GM12878 (cell line): ENCODE measurements at regions not wholly inside any gene's neighbourhood (a gene's known extent, or its start where the extent isn't known, plus 50 kb on each side); places are given as distances from the start of the nearest gene placed in this dataset.

Experiments
- ATAC-seq: fragments of 200-7000 bp; cut with Tn5 transposase; 3 replicates; pipeline ENCODE4 v1.9.1; 2020; ENCODE audit warnings: mild to moderate bottlenecking, moderate library complexity
- BruUV-seq: library from RNA; stranded (reverse); fragments of 400-500 nt; replicated peaks from 2 replicates; lab custom pipeline; 2021; lab: Mats Ljungman, UMichigan
- CTCF ChIA-PET: fragments of 300-600 bp; sonication (Branson Sonifier 250); formaldehyde crosslinking; extraction: SDS; loops from one replicate; lab custom pipeline; 2021; ENCODE audit warnings: inconsistent platforms; lab: Yijun Ruan, JAX
- POLR2A ChIA-PET: fragments of 350-600 bp; formaldehyde crosslinking; extraction: SDS; loops from one replicate; lab custom pipeline; 2021; ENCODE audit warnings: inconsistent platforms; lab: Charles Lee
- RAD21 ChIA-PET: fragments of 300-600 bp; sonication (Branson Sonifier 250); formaldehyde crosslinking; loops from one replicate; lab custom pipeline; 2023; ENCODE audit warnings: antibody characterized with exemption; ENCODE audit not compliant: unreplicated experiment; lab: Charles Lee
- SMC1A ChIA-PET: fragments of 300-600 bp; sonication (Branson Sonifier 250); formaldehyde crosslinking; loops from one replicate; lab custom pipeline; 2023; ENCODE audit not compliant: unreplicated experiment, uncharacterized antibody; lab: Charles Lee
- DNase-seq: peaks from one replicate; pipeline ENCODE4 v3.0.0-alpha.2; 2011; ENCODE audit warnings: low read depth, low spot score
- FAIRE-seq: peaks from 3 replicates; lab custom pipeline; 2011; peaks lifted over from hg19 to GRCh38; lab: Jason Lieb, UNC
- H2AFZ ChIP-seq: 2 replicates; pipeline ENCODE4 v1.6.0; 2011; ENCODE audit warnings: low read depth, low read length, control low read depth; ENCODE audit not compliant: control insufficient read depth
- H3K27ac ChIP-seq: 2 replicates; pipeline ENCODE4 v1.5.1; 2011; ENCODE audit warnings: control low read depth; ENCODE audit not compliant: control insufficient read depth, insufficient read depth
- H3K27me3 ChIP-seq, 2 experiments: replicated peaks in 1 of 2; 2 replicates each; pipeline versions ENCODE4 v1.6.0 to v1.6.1; 2011; ENCODE audit warnings: low read length in 1 of 2; ENCODE audit not compliant: control insufficient read depth in 2 of 2, insufficient read depth in 2 of 2
- H3K36me3 ChIP-seq, 2 experiments: 2 replicates each; pipeline ENCODE4 v1.5.1; 2011; ENCODE audit warnings: low read length in 1 of 2; ENCODE audit not compliant: control insufficient read depth in 2 of 2, insufficient read depth in 2 of 2
- H3K4me1 ChIP-seq: 2 replicates; pipeline ENCODE4 v1.6.1; 2011; ENCODE audit warnings: mild to moderate bottlenecking, low read length, moderate library complexity, mixed read lengths; ENCODE audit not compliant: control insufficient read depth, insufficient read depth
- H3K4me2 ChIP-seq: 2 replicates; pipeline ENCODE4 v1.6.0; 2011; ENCODE audit warnings: control low read depth; ENCODE audit not compliant: control insufficient read depth, insufficient read depth
- H3K4me3 ChIP-seq: fragments of 200-600 bp; sonication (generic); 2 replicates; pipeline ENCODE4 v1.5.1; 2016
- H3K79me2 ChIP-seq: 2 replicates; pipeline ENCODE4 v1.6.0; 2011; ENCODE audit warnings: low read length; ENCODE audit not compliant: control insufficient read depth, insufficient read depth
- H3K9ac ChIP-seq: 2 replicates; pipeline ENCODE4 v1.8.0; 2011; ENCODE audit warnings: low read length, control low read depth, mixed read lengths; ENCODE audit not compliant: control insufficient read depth, insufficient read depth
- H3K9me3 ChIP-seq: replicated peaks from 3 replicates; pipeline ENCODE4 v1.5.1; 2011; ENCODE audit warnings: mild to moderate bottlenecking, low read length; ENCODE audit not compliant: control insufficient read depth, insufficient read depth
- H4K20me1 ChIP-seq: 2 replicates; pipeline ENCODE4 v1.6.0; 2011; ENCODE audit not compliant: control insufficient read depth, insufficient read depth
- BACH1 ChIP-seq: fragments of 450-650 bp; IDR thresholded peaks from 2 replicates; pipeline ENCODE4 v1.6.1; 2017; ENCODE audit warnings: mild to moderate bottlenecking, borderline replicate concordance
- BCLAF1 ChIP-seq: fragments of 450-650 bp; IDR thresholded peaks from 2 replicates; pipeline ENCODE4 v1.6.1; 2017; ENCODE audit warnings: antibody characterized with exemption, mild to moderate bottlenecking, moderate library complexity
- BRCA1 ChIP-seq: IDR thresholded peaks from 2 replicates; pipeline ENCODE4 v1.6.1; 2011; ENCODE audit warnings: low read depth, low read length, improper control_type of control experiment
- CBX3 ChIP-seq: fragments of 200-600 bp; sonication (generic); IDR thresholded peaks from 2 replicates; pipeline ENCODE4 v1.6.1; 2016; ENCODE audit warnings: low read depth, borderline replicate concordance
- CEBPZ ChIP-seq: fragments of 150-350 bp; IDR thresholded peaks from 2 replicates; pipeline ENCODE4 v1.6.1; 2016; ENCODE audit warnings: low read depth, low read length
- CREM ChIP-seq: IDR thresholded peaks from 2 replicates; pipeline ENCODE4 v1.6.1; 2014; ENCODE audit warnings: antibody characterized with exemption, low read depth
- CTCF ChIP-seq, 3 experiments: IDR thresholded peaks in 2 of 3; conservative IDR thresholded peaks in 1 of 3; 2 replicates each; pipeline ENCODE4 v1.5.1; 2011; ENCODE audit warnings: low read depth in 3 of 3, low read length in 3 of 3, mild to moderate bottlenecking in 3 of 3, control low read depth in 2 of 3, moderate library complexity in 2 of 3, inconsistent platforms in 1 of 3, mixed read lengths in 1 of 3; ENCODE audit not compliant: control insufficient read depth in 2 of 3, insufficient read depth in 1 of 3; ENCODE audit errors: extremely low read depth in 1 of 3
- FOXM1 ChIP-seq: IDR thresholded peaks from 2 replicates; pipeline ENCODE4 v1.6.1; 2012; ENCODE audit warnings: low read depth, mild to moderate bottlenecking, inconsistent platforms, low read length, moderate library complexity
- JUNB ChIP-seq: IDR thresholded peaks from 2 replicates; pipeline ENCODE4 v1.6.1; 2016; ENCODE audit warnings: antibody characterized with exemption, mild to moderate bottlenecking
- POLR2AphosphoS2 ChIP-seq: IDR thresholded peaks from 2 replicates; pipeline ENCODE4 v1.6.1; 2011; ENCODE audit warnings: low read depth, mild to moderate bottlenecking, low read length, improper control_type of control experiment, moderate library complexity
- SIX5 ChIP-seq: IDR thresholded peaks from 2 replicates; pipeline ENCODE4 v1.6.1; 2011; ENCODE audit warnings: mild to moderate bottlenecking, low read depth, low read length, moderate library complexity; ENCODE audit not compliant: severe bottlenecking
- SPI1 ChIP-seq: IDR thresholded peaks from 2 replicates; pipeline ENCODE4 v1.6.1; 2011; ENCODE audit warnings: low read depth, mild to moderate bottlenecking, low read length, moderate library complexity, borderline replicate concordance; ENCODE audit not compliant: insufficient read depth
- WGBS: methylation state at CpG from one replicate; pipeline ENCODE4 v1.1.6; 2016; ENCODE audit warnings: low lambda C conversion rate; ENCODE audit not compliant: insufficient replicate concordance, insufficient coverage; ENCODE audit errors: missing lambda C conversion rate; 5-methylcytosine and 5-hydroxymethylcytosine counted together
- in situ Hi-C: fragments of 300-500 bp; cut with MboI; formaldehyde crosslinking; loops from 9 replicates; pipeline ENCODE4 v1.14.3; 2018; ENCODE audit warnings: mixed read lengths
- intact Hi-C: fragments of 100-400 bp; cut with micrococcal nuclease; formaldehyde crosslinking; loops from one replicate; pipeline ENCODE4 v1.14.2; 2022; ENCODE audit not compliant: unreplicated experiment

GRCh38 chr12:131287015-131287937 is 333.6 kb downstream of the ADGRD1 start (continued):
- TF ChIP-seq CEBPZ (no peak), SPI1 (no peak), CREM (no peak)
- TF ChIP-seq, all 136 proteins: peak for 0

- H3K9me3 ChIP-seq = no peaks in the 10 kb centered on the region
- CTCF ChIA-PET = no interaction called here
- no peaks in the 10 kb centered on the region for H3K79me2 ChIP-seq
- in situ Hi-C loops (no loop called here), intact Hi-C loops (no loop called here)
- RAD21 ChIA-PET = no interaction called here
- H3K36me3 ChIP-seq = no peaks in the 10 kb centered on the region
- H3K27ac ChIP-seq = no peak overlapping the region
- no peak overlapping the region for H3K4me3 ChIP-seq
- no peak for ATAC-seq
- POLR2A ChIA-PET = no interaction called here
- BruUV-seq = no TSS peak
- H3K9ac ChIP-seq = no peak overlapping the region
- no peak for DNase-seq
- H3K27me3 ChIP-seq = no peaks in the 10 kb centered on the region
- WGBS = 20% methylated on average over 26 of the region's 27 CpGs
- no peak overlapping the region for H3K4me2 ChIP-seq
- SMC1A ChIA-PET = no interaction called here
- H3K4me1 ChIP-seq = no peaks in the 10 kb centered on the region
- no peaks in the 10 kb centered on the region for H4K20me1 ChIP-seq
- H2AFZ ChIP-seq = no peak overlapping the region
- FAIRE-seq = no peak
- no peak for TF ChIP-seq POLR2AphosphoS2
- TF ChIP-seq BCLAF1 = no peak
- TF ChIP-seq SIX5 = no peak
- no peak for TF ChIP-seq FOXM1
- TF ChIP-seq JUNB = no peak
- TF ChIP-seq BRCA1 = no peak
- no peak for TF ChIP-seq BACH1
- no peak for TF ChIP-seq CTCF (IDR thresholded peaks at IDR 0.05 in 2 of 3, conservative IDR thresholded peaks at IDR 0.05 in 1 of 3; ENCODE audit: control insufficient read depth in 2 of 3, extremely low read depth in 1 of 3, insufficient read depth in 1 of 3, low read depth in 3 of 3, low read length in 3 of 3)
- TF ChIP-seq CBX3 = no peak
Measured at GRCh38 chr12:131287938-131288764, 334.4 kb downstream of the ADGRD1 start.
